Thoracic aorta (tissue), 2 donors: ENCODE measurements at regions not wholly inside any gene's neighbourhood (a gene's known extent, or its start where the extent isn't known, plus 50 kb on each side); places are given as distances from the start of the nearest gene placed in this dataset.

Source experiments
- ATAC-seq: fragments of 150-250 bp; one replicate; pipeline ENCODE4 v1.8.0; 2017; ENCODE audit warnings: low read depth; ENCODE audit not compliant: insufficient number of reproducible peaks, low FRiP score
- DNase-seq: peaks from one replicate; pipeline ENCODE4 v3.0.0-alpha.2; 2020; ENCODE audit warnings: low spot score
- H3K27ac ChIP-seq, 2 donors: fragments of 200-600 bp; sonication (generic); 1 replicate in 1 of 2; 2 replicates in 1 of 2; pipeline ENCODE4 v1.5.1; 2016; ENCODE audit warnings: mild to moderate bottlenecking in 2 of 2, moderate library complexity in 2 of 2
- H3K27me3 ChIP-seq: fragments of 200-600 bp; sonication (generic); replicated peaks from 2 replicates; pipeline ENCODE4 v1.6.0; 2016; ENCODE audit warnings: mild to moderate bottlenecking; ENCODE audit not compliant: insufficient read depth
- H3K36me3 ChIP-seq: fragments of 200-600 bp; sonication (generic); one replicate; pipeline ENCODE4 v1.5.1; 2016
- H3K4me1 ChIP-seq, 2 donors: fragments of 200-600 bp; sonication (generic); 1 replicate in 1 of 2; 2 replicates in 1 of 2; pipeline versions ENCODE4 v1.5.1 to v1.6.0; 2016; ENCODE audit warnings: low read depth in 2 of 2, mild to moderate bottlenecking in 1 of 2; ENCODE audit not compliant: control insufficient read depth in 1 of 2
- H3K4me3 ChIP-seq: fragments of 200-600 bp; sonication (generic); 2 replicates; pipeline ENCODE4 v1.5.1; 2016; ENCODE audit warnings: mild to moderate bottlenecking
- H3K9me3 ChIP-seq: fragments of 200-600 bp; sonication (generic); 2 replicates; pipeline ENCODE4 v1.5.1; 2016
- CTCF ChIP-seq: fragments of 200-600 bp; sonication (generic); IDR thresholded peaks from one replicate; pipeline ENCODE4 v1.5.1; 2019; ENCODE audit warnings: antibody characterized with exemption

GRCh38 chr2:41344529-41344928 lies 703.3 kb upstream of the PKDCC start:
- Histone ChIP-seq H3K27me3 (no peaks in the 10 kb centered on the region), H3K4me3 (no peak overlapping the region), H3K27ac (no peak overlapping the region), H3K36me3 (no peaks in the 10 kb centered on the region), H3K4me1 (no peaks in the 10 kb centered on the region), H3K9me3 (no peaks in the 10 kb centered on the region)
- ATAC-seq, result no peak
- no peak for DNase-seq
- TF ChIP-seq CTCF, result no peak

GRCh38 chr2:41353060-41353459 lies 694.8 kb upstream of the PKDCC start:
- TF ChIP-seq CTCF, result no peak
- Histone ChIP-seq H3K27me3 (no peaks in the 10 kb centered on the region), H3K36me3 (no peaks in the 10 kb centered on the region), H3K4me3 (no peak overlapping the region), H3K9me3 (no peaks in the 10 kb centered on the region), H3K27ac (no peak overlapping the region), H3K4me1 (peaks cover 3 to 16% of the 10 kb centered on the region in 2 donors)
- DNase-seq, result no peak
- no peak for ATAC-seq

GRCh38 chr2:41355794-41356193 lies 692.0 kb upstream of the PKDCC start:
- TF ChIP-seq CTCF, result no peak
- Histone ChIP-seq H3K4me1 (peaks cover 3 to 16% of the 10 kb centered on the region in 2 donors), H3K9me3 (no peaks in the 10 kb centered on the region), H3K36me3 (no peaks in the 10 kb centered on the region), H3K4me3 (no peak overlapping the region), H3K27ac (no peak overlapping the region), H3K27me3 (no peaks in the 10 kb centered on the region)
- ATAC-seq (no peak), DNase-seq (no peak)

GRCh38 chr2:41364842-41365241 lies 683.0 kb upstream of the PKDCC start:
- Histone ChIP-seq H3K4me1 (no peaks in the 10 kb centered on the region), H3K4me3 (no peak overlapping the region), H3K27me3 (no peaks in the 10 kb centered on the region), H3K9me3 (peaks cover 3% of the 10 kb centered on the region), H3K36me3 (no peaks in the 10 kb centered on the region), H3K27ac (no peak overlapping the region)
- no peak for DNase-seq
- TF ChIP-seq CTCF, result no peak
- ATAC-seq, result no peak

DNA sequence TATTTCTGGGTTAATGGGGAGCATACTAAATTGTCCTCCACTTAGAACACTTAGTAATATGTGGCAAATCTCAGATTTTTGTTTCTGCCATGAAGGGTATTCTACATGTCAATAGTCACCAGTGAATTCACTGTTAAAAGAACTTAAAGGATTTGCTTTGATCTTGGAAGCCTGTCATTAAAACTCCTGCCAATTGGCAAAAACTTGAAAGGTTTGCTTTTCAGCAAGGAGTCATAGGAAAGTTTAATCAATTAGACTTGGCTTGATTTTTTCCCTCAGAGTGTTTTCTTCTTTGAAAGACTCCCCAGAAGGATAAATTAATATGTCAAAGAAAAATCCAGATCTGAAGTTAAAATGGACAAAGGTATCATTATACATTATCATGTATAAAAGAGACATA lies 671.9 kb upstream of the PKDCC start:
- Histone ChIP-seq H3K27me3 (no peaks in the 10 kb centered on the region), H3K36me3 (no peaks in the 10 kb centered on the region), H3K9me3 (no peaks in the 10 kb centered on the region), H3K4me3 (no peak overlapping the region), H3K4me1 (no peaks in the 10 kb centered on the region), H3K27ac (no peak overlapping the region)
- ATAC-seq (no peak), DNase-seq (no peak)
- no peak for TF ChIP-seq CTCF
